ENCODE measurements at regions not wholly inside any gene's neighbourhood (a gene's known extent, or its start where the extent isn't known, plus 50 kb on each side); places are given as distances from the start of the nearest gene placed in this dataset.

DNA sequence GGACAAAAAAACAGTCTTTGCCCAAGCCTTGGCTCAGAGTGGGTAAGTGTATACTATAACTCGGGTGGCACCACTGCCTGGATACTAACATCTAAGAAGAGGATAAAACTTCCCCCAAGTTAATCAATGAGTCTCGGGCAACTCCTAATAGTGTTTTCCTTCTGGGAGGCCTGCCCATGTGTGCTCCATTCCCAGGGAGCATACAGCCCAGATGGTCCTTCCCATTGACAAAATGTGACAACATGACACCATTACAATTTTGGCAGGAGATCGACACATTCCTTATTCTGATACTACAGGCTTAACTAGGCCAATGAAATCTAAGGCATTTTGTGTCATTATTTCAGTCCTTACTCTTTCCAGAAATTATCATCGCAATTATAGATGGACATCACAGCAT is 52.7 kb upstream of the CRIM1 start:
- Histone ChIP-seq H3K9me3 (ENCODE audit: low read depth) (no peaks in the 10 kb centered on the region), H3K27ac (no peak overlapping the region), H3K36me3 (no peaks in the 10 kb centered on the region), H3K27me3 (no peaks in the 10 kb centered on the region), H3K4me3 (no peak overlapping the region), H3K4me1 (ENCODE audit: low read depth) (no peaks in the 10 kb centered on the region)
- TF ChIP-seq, protein P1, sequence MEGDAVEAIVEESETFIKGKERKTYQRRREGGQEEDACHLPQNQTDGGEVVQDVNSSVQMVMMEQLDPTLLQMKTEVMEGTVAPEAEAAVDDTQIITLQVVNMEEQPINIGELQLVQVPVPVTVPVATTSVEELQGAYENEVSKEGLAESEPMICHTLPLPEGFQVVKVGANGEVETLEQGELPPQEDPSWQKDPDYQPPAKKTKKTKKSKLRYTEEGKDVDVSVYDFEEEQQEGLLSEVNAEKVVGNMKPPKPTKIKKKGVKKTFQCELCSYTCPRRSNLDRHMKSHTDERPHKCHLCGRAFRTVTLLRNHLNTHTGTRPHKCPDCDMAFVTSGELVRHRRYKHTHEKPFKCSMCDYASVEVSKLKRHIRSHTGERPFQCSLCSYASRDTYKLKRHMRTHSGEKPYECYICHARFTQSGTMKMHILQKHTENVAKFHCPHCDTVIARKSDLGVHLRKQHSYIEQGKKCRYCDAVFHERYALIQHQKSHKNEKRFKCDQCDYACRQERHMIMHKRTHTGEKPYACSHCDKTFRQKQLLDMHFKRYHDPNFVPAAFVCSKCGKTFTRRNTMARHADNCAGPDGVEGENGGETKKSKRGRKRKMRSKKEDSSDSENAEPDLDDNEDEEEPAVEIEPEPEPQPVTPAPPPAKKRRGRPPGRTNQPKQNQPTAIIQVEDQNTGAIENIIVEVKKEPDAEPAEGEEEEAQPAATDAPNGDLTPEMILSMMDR (IDR thresholded peaks at IDR 0.05; ENCODE audit: low read depth, low read length): no peak
- DNase-seq (ENCODE audit: low read depth in 1 of 2, low spot score in 1 of 2): no peak

DNA sequence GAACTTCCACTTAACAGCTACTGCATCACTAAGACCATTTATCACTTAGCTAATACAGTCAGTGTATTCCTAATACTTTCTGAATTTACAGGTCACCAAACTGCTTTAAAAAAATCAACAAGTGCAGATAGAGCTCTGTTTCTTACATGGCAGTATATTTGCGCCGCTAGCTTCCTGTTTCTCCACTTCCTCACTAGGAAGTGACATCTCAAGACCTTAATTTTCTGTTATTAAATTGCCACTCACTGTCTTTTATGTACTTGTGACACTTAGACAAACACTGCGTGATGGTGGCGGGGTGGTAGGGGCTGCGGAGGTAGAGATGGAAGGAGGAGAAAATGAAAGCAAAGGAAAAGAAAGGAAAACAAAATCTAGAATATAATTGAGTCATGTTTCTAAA is 53.7 kb upstream of the CRIM1 start:
- H3K9me3 ChIP-seq (ENCODE audit: low read depth): no peaks in the 10 kb centered on the region
- no peak overlapping the region for H3K4me3 ChIP-seq
- no peak overlapping the region for H3K27ac ChIP-seq
- TF ChIP-seq, protein P1 (IDR thresholded peaks at IDR 0.05; ENCODE audit: low read depth, low read length): no peak
- no peaks in the 10 kb centered on the region for H3K27me3 ChIP-seq
- no peaks in the 10 kb centered on the region for H3K36me3 ChIP-seq
- no peaks in the 10 kb centered on the region for H3K4me1 ChIP-seq (ENCODE audit: low read depth)
- DNase-seq (ENCODE audit: low read depth in 1 of 2, low spot score in 1 of 2): no peak

DNA sequence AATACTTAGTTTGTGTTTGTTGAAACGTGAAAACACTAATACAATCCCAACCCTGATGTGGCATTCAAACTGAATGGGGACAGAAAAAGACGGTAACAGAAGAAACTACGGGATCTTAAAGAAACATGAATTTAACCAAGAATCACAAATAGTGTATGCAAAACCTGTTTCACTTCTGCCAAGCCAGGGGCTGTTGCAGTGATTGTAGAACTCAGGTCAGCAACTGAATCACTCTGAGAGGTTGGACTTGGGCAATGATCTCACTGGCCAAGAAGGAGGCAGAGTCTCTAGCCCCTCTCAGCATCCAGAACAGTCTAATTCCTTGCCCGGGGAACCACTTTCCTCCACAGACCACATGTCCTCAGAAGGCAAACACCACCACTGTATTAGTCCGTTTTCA is 54.9 kb upstream of the CRIM1 start:
- Histone ChIP-seq H3K4me3 (no peak overlapping the region), H3K9me3 (ENCODE audit: low read depth) (no peaks in the 10 kb centered on the region), H3K27ac (no peak overlapping the region), H3K4me1 (ENCODE audit: low read depth) (no peaks in the 10 kb centered on the region), H3K27me3 (no peaks in the 10 kb centered on the region), H3K36me3 (no peaks in the 10 kb centered on the region)
- DNase-seq (ENCODE audit: low read depth in 1 of 2, low spot score in 1 of 2): no peak
- TF ChIP-seq, protein P1 (IDR thresholded peaks at IDR 0.05; ENCODE audit: low read depth, low read length): no peak

DNA sequence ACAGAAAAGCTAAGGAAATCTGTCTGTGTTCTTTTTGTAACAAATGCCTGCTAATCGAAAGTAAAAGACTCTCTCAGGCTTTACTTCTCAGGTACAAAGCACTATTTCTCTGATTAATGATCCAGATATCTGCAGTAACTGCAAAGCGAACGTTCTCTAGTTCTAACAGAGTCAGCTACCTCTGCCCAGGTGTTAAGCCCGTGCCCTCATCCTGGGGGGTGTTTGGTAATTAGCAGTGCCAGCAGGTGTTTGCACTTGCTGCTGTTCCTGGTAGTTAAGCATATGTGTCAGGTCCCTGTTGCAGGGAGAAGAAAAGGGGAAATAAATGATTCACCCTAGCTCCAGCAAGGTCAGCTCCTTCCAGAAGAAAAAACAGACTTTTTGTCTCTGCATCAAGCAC is 58.8 kb upstream of the CRIM1 start:
- Histone ChIP-seq H3K27me3 (no peaks in the 10 kb centered on the region), H3K4me3 (no peak overlapping the region), H3K9me3 (ENCODE audit: low read depth) (no peaks in the 10 kb centered on the region), H3K27ac (no peak overlapping the region), H3K36me3 (no peaks in the 10 kb centered on the region), H3K4me1 (ENCODE audit: low read depth) (no peaks in the 10 kb centered on the region)
- no peak for DNase-seq (ENCODE audit: low read depth in 1 of 2, low spot score in 1 of 2)
- TF ChIP-seq, protein P1 (IDR thresholded peaks at IDR 0.05; ENCODE audit: low read depth, low read length): no peak

DNA sequence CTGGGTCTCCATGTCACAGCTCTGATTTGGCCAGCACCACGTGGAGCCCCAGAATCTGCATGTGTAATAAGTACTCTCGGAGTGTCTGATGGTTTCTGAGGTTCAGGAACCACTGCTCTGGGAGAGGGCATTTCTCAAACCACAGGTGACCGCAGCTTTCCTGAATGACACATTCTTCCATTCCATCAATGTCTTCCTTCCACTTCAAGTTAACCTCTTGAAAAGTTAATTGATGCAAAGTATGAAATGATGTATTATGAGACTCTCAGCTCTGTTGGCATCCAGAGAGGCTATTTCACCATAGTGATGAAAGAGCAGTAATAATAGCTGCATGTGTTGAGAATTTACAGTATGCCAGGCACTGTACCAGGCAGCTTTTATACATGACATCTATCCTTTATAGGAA is 61.3 kb upstream of the CRIM1 start:
- no peaks in the 10 kb centered on the region for H3K36me3 ChIP-seq
- no peaks in the 10 kb centered on the region for H3K4me1 ChIP-seq (ENCODE audit: low read depth)
- H3K27me3 ChIP-seq: no peaks in the 10 kb centered on the region
- TF ChIP-seq, protein P1 (IDR thresholded peaks at IDR 0.05; ENCODE audit: low read depth, low read length): no peak
- H3K4me3 ChIP-seq: no peak overlapping the region
- H3K27ac ChIP-seq: no peak overlapping the region
- no peaks in the 10 kb centered on the region for H3K9me3 ChIP-seq (ENCODE audit: low read depth)
- no peak for DNase-seq (ENCODE audit: low read depth in 1 of 2, low spot score in 1 of 2)

DNA sequence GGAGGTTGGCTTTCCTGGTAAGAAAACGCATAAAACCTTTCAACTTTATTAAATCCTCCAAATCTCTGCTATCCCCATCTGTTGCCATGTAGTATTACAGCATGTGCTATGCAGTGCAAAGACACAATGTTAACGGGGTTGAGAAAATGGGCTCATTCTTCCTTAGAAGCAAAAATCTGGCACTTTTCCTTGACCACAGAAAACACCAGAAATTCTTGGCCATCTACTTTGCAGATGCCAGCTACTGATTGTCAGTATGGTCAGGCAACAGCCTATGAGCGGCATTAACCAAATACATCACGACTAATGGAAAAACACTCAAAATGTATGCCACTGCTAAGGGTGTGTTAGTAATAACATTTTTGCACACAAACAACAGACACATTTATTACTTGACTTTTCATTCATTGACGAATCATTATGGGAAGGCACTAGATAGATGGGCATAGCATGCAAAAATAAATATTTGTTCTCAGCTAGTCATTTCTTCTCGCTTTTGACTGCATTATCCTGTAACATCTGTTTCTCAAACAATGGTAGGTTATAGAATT is 65.2 kb upstream of the CRIM1 start:
- Histone ChIP-seq H3K9me3 (ENCODE audit: low read depth) (no peaks in the 10 kb centered on the region), H3K27me3 (no peaks in the 10 kb centered on the region), H3K36me3 (no peaks in the 10 kb centered on the region), H3K4me3 (no peak overlapping the region), H3K27ac (no peak overlapping the region), H3K4me1 (ENCODE audit: low read depth) (no peaks in the 10 kb centered on the region)
- TF ChIP-seq, protein P1 (IDR thresholded peaks at IDR 0.05; ENCODE audit: low read depth, low read length): no peak
- no peak for DNase-seq (ENCODE audit: low read depth in 1 of 2, low spot score in 1 of 2)
